OCI-LY1 (cell line): ENCODE measurements at regions not wholly inside any gene's neighbourhood (a gene's known extent, or its start where the extent isn't known, plus 50 kb on each side); places are given as distances from the start of the nearest gene placed in this dataset.

ENCODE experiments used
- CTCF ChIP-seq: fragments of 200-600 bp; sonication (generic), shearing (Covaris generic); IDR thresholded peaks from 2 replicates; pipeline ENCODE4 v1.5.1; 2017; ENCODE audit warnings: mild to moderate bottlenecking, antibody characterized with exemption, low read length, moderate library complexity, mixed read lengths
- EZH2 ChIP-seq: fragments of 200-600 bp; sonication (generic), shearing (Covaris generic); IDR thresholded peaks from 2 replicates; pipeline ENCODE4 v1.8.0; 2017; ENCODE audit warnings: borderline replicate concordance, mixed run types, mild to moderate bottlenecking, antibody characterized with exemption, low read length, moderate library complexity, mixed read lengths

- TF ChIP-seq CTCF = no peak
- no peak for TF ChIP-seq EZH2
Measured at GRCh38 chr15:87661454-87662355, 594.8 kb downstream of the NTRK3 start.
